ENCODE measurements at regions not wholly inside any gene's neighbourhood (a gene's known extent, or its start where the extent isn't known, plus 50 kb on each side); places are given as distances from the start of the nearest gene placed in this dataset.
"Not testable (repeated sequence)": the region's sequence is repeated elsewhere in the genome, so short reads cannot be mapped to it uniquely, and the experiment has no call there.

GRCh38 chr2:84115173-84115857 is 343.8 kb downstream of the SUCLG1 start:
- Histone ChIP-seq H3K9me3 (no peaks in the 10 kb centered on the region), H3K36me3 (no peaks in the 10 kb centered on the region), H3K4me3 (no peak overlapping the region), H3K4me1 (no peaks in the 10 kb centered on the region), H3K27ac (no peak overlapping the region), H3K27me3 (no peaks in the 10 kb centered on the region)
- DNase-seq (ENCODE audit: low spot score in 2 of 2) = no peak
- no peak for TF ChIP-seq CTCF (IDR thresholded peaks at IDR 0.05)
- no peak for TF ChIP-seq POLR2A (IDR thresholded peaks at IDR 0.05)
- TF ChIP-seq POLR2AphosphoS5 (IDR thresholded peaks at IDR 0.05) = no peak
- TF ChIP-seq EP300 (IDR thresholded peaks at IDR 0.05) = no peak
- 35% methylated on average over 2 of the region's 2 CpGs for WGBS

GRCh38 chr2:84103816-84104527 is 355.1 kb downstream of the SUCLG1 start:
- H3K9me3 ChIP-seq; H3K4me3 ChIP-seq; H3K36me3 ChIP-seq; H3K4me1 ChIP-seq; DNase-seq (ENCODE audit: low spot score in 2 of 2); H3K27me3 ChIP-seq; H3K27ac ChIP-seq: not testable (repeated sequence)
- WGBS = 97% methylated on average over 15 of the region's 15 CpGs

DNA sequence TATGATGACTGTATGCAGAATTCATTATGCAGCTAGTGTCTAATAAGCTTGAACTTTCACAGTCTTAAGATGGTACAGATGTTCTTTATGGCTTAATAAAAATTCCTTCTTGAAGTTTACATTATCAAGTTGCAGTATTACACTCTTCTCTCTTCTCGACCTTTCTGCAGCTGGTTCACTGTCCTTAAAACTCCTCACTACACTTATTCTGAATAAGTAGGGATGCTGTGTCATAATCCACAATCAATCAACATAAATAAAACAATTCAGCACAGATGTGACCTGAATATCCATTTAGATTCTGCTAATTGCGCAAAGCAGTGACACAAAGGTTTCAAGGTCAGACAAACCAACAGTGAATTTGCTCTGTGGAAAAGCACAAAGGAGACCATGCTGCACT is 356.8 kb downstream of the SUCLG1 start:
- H3K4me3 ChIP-seq = no peak overlapping the region
- H3K4me1 ChIP-seq = no peaks in the 10 kb centered on the region
- H3K36me3 ChIP-seq = no peaks in the 10 kb centered on the region
- H3K27me3 ChIP-seq = no peaks in the 10 kb centered on the region
- no peak overlapping the region for H3K27ac ChIP-seq
- DNase-seq (ENCODE audit: low spot score in 2 of 2) = no peak
- H3K9me3 ChIP-seq = peaks cover 8% of the 10 kb centered on the region
- WGBS = 77% methylated on average over 2 of the region's 2 CpGs
- no peak for TF ChIP-seq POLR2AphosphoS5 (IDR thresholded peaks at IDR 0.05)
- TF ChIP-seq CTCF (IDR thresholded peaks at IDR 0.05) = no peak
- no peak for TF ChIP-seq POLR2A (IDR thresholded peaks at IDR 0.05)
- TF ChIP-seq EP300 (IDR thresholded peaks at IDR 0.05) = no peak

DNA sequence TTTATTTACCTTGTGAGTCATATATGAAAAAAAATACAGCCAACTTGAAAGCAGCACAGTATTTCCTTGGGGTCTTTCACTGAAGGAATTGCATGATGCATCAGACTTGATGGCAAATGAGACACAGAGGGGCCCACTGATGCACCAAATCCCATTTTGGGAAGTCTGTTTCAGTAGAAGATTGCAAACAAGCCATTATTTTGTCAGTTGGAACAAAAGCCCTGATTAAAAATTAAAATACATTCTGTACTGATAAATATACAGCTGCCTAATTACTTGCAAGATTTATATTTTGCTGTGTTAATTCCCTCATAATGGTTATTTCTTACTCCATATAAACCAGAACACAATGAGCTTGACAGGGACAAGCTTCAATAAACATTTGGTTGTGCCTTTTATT is 370.4 kb downstream of the SUCLG1 start:
- DNase-seq (ENCODE audit: low spot score in 2 of 2) = no peak
- Histone ChIP-seq H3K27me3 (no peaks in the 10 kb centered on the region), H3K4me3 (no peak overlapping the region), H3K36me3 (no peaks in the 10 kb centered on the region), H3K9me3 (peaks cover 2% of the 10 kb centered on the region), H3K4me1 (no peaks in the 10 kb centered on the region), H3K27ac (no peak overlapping the region)
- TF ChIP-seq CTCF (IDR thresholded peaks at IDR 0.05) (no peak), POLR2A (IDR thresholded peaks at IDR 0.05) (no peak), POLR2AphosphoS5 (IDR thresholded peaks at IDR 0.05) (no peak), EP300 (IDR thresholded peaks at IDR 0.05) (no peak)

- H3K27ac ChIP-seq = no peak overlapping the region
- DNase-seq (ENCODE audit: low spot score in 2 of 2) = no peak
- no peaks in the 10 kb centered on the region for H3K27me3 ChIP-seq
- H3K36me3 ChIP-seq = no peaks in the 10 kb centered on the region
- no peaks in the 10 kb centered on the region for H3K4me1 ChIP-seq
- no peaks in the 10 kb centered on the region for H3K9me3 ChIP-seq
- H3K4me3 ChIP-seq = no peak overlapping the region
- no peak for TF ChIP-seq POLR2A (IDR thresholded peaks at IDR 0.05)
- no peak for TF ChIP-seq POLR2AphosphoS5 (IDR thresholded peaks at IDR 0.05)
- TF ChIP-seq EP300 (IDR thresholded peaks at IDR 0.05) = no peak
- TF ChIP-seq CTCF (IDR thresholded peaks at IDR 0.05) = no peak
Measured at GRCh38 chr2:84085562-84085961, 373.5 kb downstream of the SUCLG1 start.
